ENCODE measurements at regions not wholly inside any gene's neighbourhood (a gene's known extent, or its start where the extent isn't known, plus 50 kb on each side); places are given as distances from the start of the nearest gene placed in this dataset.

DNA sequence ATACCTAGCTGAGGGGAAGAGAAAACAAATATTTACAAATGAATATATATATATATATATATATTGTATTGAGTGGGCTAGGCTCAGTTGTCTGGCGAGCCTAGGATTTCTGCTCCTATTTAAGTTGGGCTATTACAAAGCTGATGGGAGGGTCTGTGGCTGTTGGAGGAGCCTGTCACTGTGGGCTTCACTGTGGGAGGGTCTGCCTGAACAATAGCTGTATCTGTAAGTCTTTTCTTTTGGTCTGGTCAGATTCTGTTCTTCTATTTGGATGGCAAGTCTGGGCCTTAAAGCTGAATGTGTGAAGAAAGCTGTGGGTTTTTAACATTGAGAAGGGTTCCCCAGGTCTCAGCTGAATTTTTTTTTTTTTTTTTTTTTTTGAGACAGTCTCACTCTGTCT, 220.6 kb upstream of the LYZL1 start:
- no peaks in the 10 kb centered on the region for H3K9me3 ChIP-seq (replicated peaks in 1 of 2; ENCODE audit: control insufficient read depth in 1 of 2, insufficient read depth in 1 of 2, low read length in 2 of 2)
- H3K79me2 ChIP-seq (ENCODE audit: insufficient read depth, low read length), result no peaks in the 10 kb centered on the region
- H3K27ac ChIP-seq (ENCODE audit: low read depth in 1 of 2, low read length in 2 of 2), result no peak overlapping the region
- H4K20me1 ChIP-seq (ENCODE audit: insufficient read depth, low read length), result no peaks in the 10 kb centered on the region
- peaks cover under 1 to 8% (median 4%) of the 10 kb centered on the region in 3 donors for H3K27me3 Mint-ChIP-seq (ENCODE audit: low read depth in 3 of 3)
- H3K27me3 ChIP-seq (ENCODE audit: control insufficient read depth in 2 of 2, insufficient read depth in 2 of 2, low read length in 2 of 2), result no peaks in the 10 kb centered on the region
- no peak overlapping the region for H3K4me3 Mint-ChIP-seq
- intact Hi-C loops (cut with micrococcal nuclease), result no loop called here
- H3K9me3 Mint-ChIP-seq, result peaks cover 0 to 3% (median 0%) of the 10 kb centered on the region in 7 donors
- no peak overlapping the region for H2AFZ ChIP-seq (ENCODE audit: insufficient read depth, low read depth, low read length, poor library complexity, severe bottlenecking)
- no peak overlapping the region for H3K4me3 ChIP-seq (replicated peaks in 1 of 3; ENCODE audit: low read depth in 2 of 3, low read length in 3 of 3)
- no peaks in the 10 kb centered on the region for H3K4me1 ChIP-seq (ENCODE audit: control insufficient read depth in 1 of 2, insufficient read depth in 2 of 2, low read length in 2 of 2)
- H3K4me1 Mint-ChIP-seq, result no peaks in the 10 kb centered on the region
- TF ChIP-seq, protein P1, sequence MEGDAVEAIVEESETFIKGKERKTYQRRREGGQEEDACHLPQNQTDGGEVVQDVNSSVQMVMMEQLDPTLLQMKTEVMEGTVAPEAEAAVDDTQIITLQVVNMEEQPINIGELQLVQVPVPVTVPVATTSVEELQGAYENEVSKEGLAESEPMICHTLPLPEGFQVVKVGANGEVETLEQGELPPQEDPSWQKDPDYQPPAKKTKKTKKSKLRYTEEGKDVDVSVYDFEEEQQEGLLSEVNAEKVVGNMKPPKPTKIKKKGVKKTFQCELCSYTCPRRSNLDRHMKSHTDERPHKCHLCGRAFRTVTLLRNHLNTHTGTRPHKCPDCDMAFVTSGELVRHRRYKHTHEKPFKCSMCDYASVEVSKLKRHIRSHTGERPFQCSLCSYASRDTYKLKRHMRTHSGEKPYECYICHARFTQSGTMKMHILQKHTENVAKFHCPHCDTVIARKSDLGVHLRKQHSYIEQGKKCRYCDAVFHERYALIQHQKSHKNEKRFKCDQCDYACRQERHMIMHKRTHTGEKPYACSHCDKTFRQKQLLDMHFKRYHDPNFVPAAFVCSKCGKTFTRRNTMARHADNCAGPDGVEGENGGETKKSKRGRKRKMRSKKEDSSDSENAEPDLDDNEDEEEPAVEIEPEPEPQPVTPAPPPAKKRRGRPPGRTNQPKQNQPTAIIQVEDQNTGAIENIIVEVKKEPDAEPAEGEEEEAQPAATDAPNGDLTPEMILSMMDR (IDR thresholded peaks at IDR 0.05), result no peak
- no peak overlapping the region for H3K4me2 ChIP-seq (replicated peaks; ENCODE audit: extremely low read depth, low read length, poor library complexity, severe bottlenecking)
- H3K9ac ChIP-seq (ENCODE audit: insufficient read depth, low read length, poor library complexity, severe bottlenecking), result no peak overlapping the region
- no peaks in the 10 kb centered on the region for H3K36me3 ChIP-seq (replicated peaks in 1 of 2; ENCODE audit: control insufficient read depth in 1 of 2, insufficient read depth in 2 of 2, low read length in 2 of 2)
- no peak overlapping the region for H3K27ac Mint-ChIP-seq
- no peaks in the 10 kb centered on the region for H3K36me3 Mint-ChIP-seq
- WGBS (ENCODE audit: insufficient coverage), result no CpG with 5 or more reads among the region's 1 CpG
- no peak for DNase-seq

- Histone ChIP-seq H3K4me2 (replicated peaks; ENCODE audit: extremely low read depth, low read length, poor library complexity, severe bottlenecking) (no peak overlapping the region), H2AFZ (ENCODE audit: insufficient read depth, low read depth, low read length, poor library complexity, severe bottlenecking) (no peak overlapping the region), H3K4me1 (ENCODE audit: control insufficient read depth in 1 of 2, insufficient read depth in 2 of 2, low read length in 2 of 2) (no peaks in the 10 kb centered on the region), H3K9ac (ENCODE audit: insufficient read depth, low read length, poor library complexity, severe bottlenecking) (no peak overlapping the region), H4K20me1 (ENCODE audit: insufficient read depth, low read length) (no peaks in the 10 kb centered on the region), H3K27me3 (ENCODE audit: control insufficient read depth in 2 of 2, insufficient read depth in 2 of 2, low read length in 2 of 2) (no peaks in the 10 kb centered on the region), H3K9me3 (replicated peaks in 1 of 2; ENCODE audit: control insufficient read depth in 1 of 2, insufficient read depth in 1 of 2, low read length in 2 of 2) (no peaks in the 10 kb centered on the region), H3K36me3 (replicated peaks in 1 of 2; ENCODE audit: control insufficient read depth in 1 of 2, insufficient read depth in 2 of 2, low read length in 2 of 2) (no peaks in the 10 kb centered on the region), H3K4me3 (replicated peaks in 1 of 3; ENCODE audit: low read depth in 2 of 3, low read length in 3 of 3) (no peak overlapping the region), H3K27ac (ENCODE audit: low read depth in 1 of 2, low read length in 2 of 2) (no peak overlapping the region), H3K79me2 (ENCODE audit: insufficient read depth, low read length) (no peaks in the 10 kb centered on the region)
- Mint-ChIP-seq H3K9me3 (peaks cover 0 to 3% (median 0%) of the 10 kb centered on the region in 7 donors), H3K36me3 (no peaks in the 10 kb centered on the region), H3K27me3 (ENCODE audit: low read depth in 3 of 3) (peaks cover 0 to 8% (median 4%) of the 10 kb centered on the region in 3 donors), H3K4me3 (no peak overlapping the region), H3K27ac (no peak overlapping the region), H3K4me1 (no peaks in the 10 kb centered on the region)
- 100% methylated on average over 4 of the region's 6 CpGs for WGBS (ENCODE audit: insufficient coverage)
- intact Hi-C loops (cut with micrococcal nuclease), result no loop called here
- DNase-seq, result no peak
- TF ChIP-seq, protein P1 (IDR thresholded peaks at IDR 0.05), result no peak
Measured at GRCh38 chr10:29068966-29069365, 219.9 kb upstream of the LYZL1 start.
